GM06990 (cell line): ENCODE measurements at regions not wholly inside any gene's neighbourhood (a gene's known extent, or its start where the extent isn't known, plus 50 kb on each side); places are given as distances from the start of the nearest gene placed in this dataset.
A peak's percentile ranks its signal among the peaks of the same experiment; 100 is the strongest.

Experiments used
- DNase-seq: peaks from one replicate; pipeline ENCODE4 v3.0.0-alpha.2; 2011; ENCODE audit not compliant: insufficient read length; ENCODE audit errors: extremely low read depth
- H3K27me3 ChIP-seq: replicated peaks from 2 replicates; pipeline ENCODE4 v1.6.0; 2011; ENCODE audit warnings: low read length; ENCODE audit not compliant: control insufficient read depth, insufficient read depth
- H3K36me3 ChIP-seq: 2 replicates; pipeline ENCODE4 v1.5.1; 2011; ENCODE audit warnings: low read length; ENCODE audit not compliant: control insufficient read depth, insufficient read depth
- H3K4me3 ChIP-seq: replicated peaks from 2 replicates; pipeline ENCODE4 v1.5.1; 2011; ENCODE audit warnings: low read depth, mild to moderate bottlenecking, control low read depth, low read length
- CTCF ChIP-seq: IDR thresholded peaks from 2 replicates; pipeline ENCODE4 v1.5.1; 2011; ENCODE audit warnings: low read length, control low read depth, mild to moderate bottlenecking, inconsistent platforms; ENCODE audit not compliant: insufficient read depth, poor library complexity, severe bottlenecking

- H3K36me3 ChIP-seq: no peaks in the 10 kb centered on the region
- H3K4me3 ChIP-seq: no peak overlapping the region
- TF ChIP-seq CTCF: no peak
- no peaks in the 10 kb centered on the region for H3K27me3 ChIP-seq
- DNase-seq: no peak
These were observed 150.8 kb upstream of the FAM3C start for GRCh38 chr7:121546632-121547543.

DNA sequence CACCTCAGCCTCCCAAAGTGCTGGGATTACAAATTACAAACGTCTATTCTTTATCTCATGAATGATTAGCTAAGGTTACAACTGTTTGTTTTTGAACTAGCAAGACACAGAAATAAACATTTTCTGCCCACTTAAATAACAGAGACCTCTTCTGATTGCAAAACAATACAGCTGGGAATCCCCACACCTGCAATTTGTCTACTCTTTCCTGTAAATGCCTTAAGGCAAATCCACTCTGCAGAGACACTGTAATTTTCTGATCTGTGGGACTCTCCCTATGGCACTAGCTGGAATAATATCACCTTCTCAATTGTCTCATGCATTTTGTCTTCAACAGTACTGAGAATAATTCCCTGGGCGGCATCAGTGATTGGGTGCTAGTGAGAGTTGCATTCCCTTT is 149.3 kb upstream of the FAM3C start:
- DNase-seq: no peak
- H3K36me3 ChIP-seq: no peaks in the 10 kb centered on the region
- H3K4me3 ChIP-seq: no peak overlapping the region
- no peak for TF ChIP-seq CTCF
- H3K27me3 ChIP-seq: no peaks in the 10 kb centered on the region

- TF ChIP-seq CTCF: no peak
- no peak overlapping the region for H3K4me3 ChIP-seq
- H3K36me3 ChIP-seq: no peaks in the 10 kb centered on the region
- peak; percentile 47 for DNase-seq
- H3K27me3 ChIP-seq: no peaks in the 10 kb centered on the region
These were observed 148.6 kb upstream of the FAM3C start for GRCh38 chr7:121544726-121545125.

DNA sequence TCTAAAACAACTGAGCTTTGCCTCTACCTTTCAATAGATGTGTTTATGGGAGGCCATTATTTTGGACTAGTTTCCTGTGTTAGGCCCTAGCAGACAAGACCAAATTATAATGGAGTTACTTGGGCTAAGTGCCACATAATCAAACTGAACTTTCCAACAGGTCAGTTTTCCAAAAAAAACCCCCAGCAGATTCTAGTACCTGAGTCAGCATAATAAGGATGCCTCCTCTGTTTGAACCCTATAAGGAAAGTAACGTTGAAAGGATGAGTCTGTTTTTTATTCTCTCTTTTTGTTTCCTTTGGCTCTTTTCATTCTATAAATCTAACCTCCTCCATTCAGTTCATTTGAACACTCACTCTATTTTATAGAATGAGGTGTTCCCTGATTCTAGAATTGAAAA is 148.1 kb upstream of the FAM3C start:
- Histone ChIP-seq H3K36me3 (no peaks in the 10 kb centered on the region), H3K27me3 (no peaks in the 10 kb centered on the region), H3K4me3 (no peak overlapping the region)
- DNase-seq: no peak
- TF ChIP-seq CTCF: no peak

DNA sequence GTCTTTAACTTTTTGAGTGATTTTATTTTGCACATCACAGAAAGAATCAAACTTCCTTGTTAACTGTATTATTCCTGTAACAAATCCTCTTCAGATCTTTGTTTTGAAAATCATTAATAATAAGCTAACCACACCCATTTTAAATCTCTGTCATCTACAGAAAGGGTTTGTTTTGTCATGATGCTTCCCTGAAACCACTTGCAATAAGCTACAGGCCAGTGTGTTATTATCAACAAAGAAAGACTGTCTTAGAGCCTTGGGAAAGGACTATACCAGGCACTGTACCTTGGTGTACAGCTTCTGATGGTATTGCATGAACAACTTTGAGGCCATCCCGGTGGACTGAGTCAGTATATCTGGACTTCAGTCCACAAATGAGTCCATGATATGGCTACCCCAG is 145.3 kb upstream of the FAM3C start:
- Histone ChIP-seq H3K36me3 (no peaks in the 10 kb centered on the region), H3K27me3 (no peaks in the 10 kb centered on the region), H3K4me3 (no peak overlapping the region)
- no peak for TF ChIP-seq CTCF
- no peak for DNase-seq
